ENCODE measurements at regions not wholly inside any gene's neighbourhood (a gene's known extent, or its start where the extent isn't known, plus 50 kb on each side); places are given as distances from the start of the nearest gene placed in this dataset.

DNA sequence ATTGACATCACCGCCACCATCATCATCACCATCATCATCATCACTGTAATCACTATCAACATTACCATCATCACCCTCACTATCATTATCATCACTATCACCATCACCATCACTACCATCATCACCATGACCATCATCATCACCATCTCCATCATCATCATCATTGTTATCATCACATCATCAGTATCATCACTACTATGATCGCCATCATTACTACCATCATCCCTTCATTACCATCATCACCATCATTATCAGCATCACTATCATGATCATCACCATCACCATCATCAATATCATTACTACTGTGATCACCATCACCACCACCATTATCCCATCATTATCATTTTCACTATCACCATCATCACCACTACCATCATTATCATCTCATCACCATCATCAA, 368.3 kb downstream of the SEC14L1 start:
- TF ChIP-seq CTCF (conservative IDR thresholded peaks at IDR 0.05; ENCODE audit: low read depth, low read length) (no peak), EZH2 (IDR thresholded peaks at IDR 0.05; ENCODE audit: low read length, unreplicated experiment) (no peak), EZH2phosphoT487 (IDR thresholded peaks at IDR 0.05; ENCODE audit: borderline replicate concordance, low read length) (no peak)

Measured in PC-3 (cell line).